GM08714 (cell line): ENCODE measurements at regions not wholly inside any gene's neighbourhood (a gene's known extent, or its start where the extent isn't known, plus 50 kb on each side); places are given as distances from the start of the nearest gene placed in this dataset.

Experiments
- H3K4me3 ChIP-seq: fragments of 200-500 bp; sonication (Bioruptor generic); 2 replicates; pipeline ENCODE4 v1.5.1; 2014; ENCODE audit warnings: mild to moderate bottlenecking, low read length, inconsistent platforms
- ZNF274 ChIP-seq: IDR thresholded peaks from 2 replicates; pipeline ENCODE4 v1.6.1; 2012; ENCODE audit warnings: mild to moderate bottlenecking, low read depth, low read length

- no peak for TF ChIP-seq ZNF274
- H3K4me3 ChIP-seq = no peak overlapping the region
Measured at GRCh38 chr5:3825531-3826451, 230.2 kb downstream of the IRX1 start.

GRCh38 chr5:3827624-3828023 is 232.0 kb downstream of the IRX1 start:
- no peak for TF ChIP-seq ZNF274

GRCh38 chr5:3828761-3829160 is 233.1 kb downstream of the IRX1 start:
- H3K4me3 ChIP-seq = no peak overlapping the region
- no peak for TF ChIP-seq ZNF274

More at GRCh38 chr5:3827624-3828023, 232.0 kb downstream of the IRX1 start:
- H3K4me3 ChIP-seq = no peak overlapping the region

GRCh38 chr5:3833566-3833965 is 237.9 kb downstream of the IRX1 start:
- TF ChIP-seq ZNF274 = no peak
- no peak overlapping the region for H3K4me3 ChIP-seq

- H3K4me3 ChIP-seq = no peak overlapping the region
- no peak for TF ChIP-seq ZNF274
Measured at GRCh38 chr5:3835811-3836210, 240.2 kb downstream of the IRX1 start.

- H3K4me3 ChIP-seq = no peak overlapping the region
- no peak for TF ChIP-seq ZNF274
Measured at GRCh38 chr5:3836528-3836927, 240.9 kb downstream of the IRX1 start.

GRCh38 chr5:3837506-3837905 is 241.9 kb downstream of the IRX1 start:
- no peak overlapping the region for H3K4me3 ChIP-seq
- no peak for TF ChIP-seq ZNF274

GRCh38 chr5:3839151-3839550 is 243.5 kb downstream of the IRX1 start:
- TF ChIP-seq ZNF274 = no peak
- H3K4me3 ChIP-seq = no peak overlapping the region

GRCh38 chr5:3842591-3842990 is 247.0 kb downstream of the IRX1 start:
- TF ChIP-seq ZNF274 = no peak

GRCh38 chr5:3843706-3844105 is 248.1 kb downstream of the IRX1 start:
- TF ChIP-seq ZNF274 = no peak
- H3K4me3 ChIP-seq = no peak overlapping the region

More at GRCh38 chr5:3842591-3842990, 247.0 kb downstream of the IRX1 start:
- H3K4me3 ChIP-seq = no peak overlapping the region

GRCh38 chr5:3844266-3844665 is 248.6 kb downstream of the IRX1 start:
- no peak for TF ChIP-seq ZNF274
- no peak overlapping the region for H3K4me3 ChIP-seq

- H3K4me3 ChIP-seq = no peak overlapping the region
- no peak for TF ChIP-seq ZNF274
Measured at GRCh38 chr5:3845230-3845629, 249.6 kb downstream of the IRX1 start.

- H3K4me3 ChIP-seq = no peak overlapping the region
- no peak for TF ChIP-seq ZNF274
Measured at GRCh38 chr5:3852161-3852916, 256.7 kb downstream of the IRX1 start.

GRCh38 chr5:3853362-3853761 is 257.7 kb downstream of the IRX1 start:
- no peak for TF ChIP-seq ZNF274
- H3K4me3 ChIP-seq = no peak overlapping the region
